HG02798 (cell line): ENCODE measurements at regions not wholly inside any gene's neighbourhood (a gene's known extent, or its start where the extent isn't known, plus 50 kb on each side); places are given as distances from the start of the nearest gene placed in this dataset.

Experiments
- ATAC-seq: cut with Tn5 transposase; IDR thresholded peaks from one replicate; pipeline ENCODE4 v1.9.1; 2021; ENCODE audit warnings: mild to moderate bottlenecking; ENCODE audit not compliant: unreplicated experiment, poor library complexity

DNA sequence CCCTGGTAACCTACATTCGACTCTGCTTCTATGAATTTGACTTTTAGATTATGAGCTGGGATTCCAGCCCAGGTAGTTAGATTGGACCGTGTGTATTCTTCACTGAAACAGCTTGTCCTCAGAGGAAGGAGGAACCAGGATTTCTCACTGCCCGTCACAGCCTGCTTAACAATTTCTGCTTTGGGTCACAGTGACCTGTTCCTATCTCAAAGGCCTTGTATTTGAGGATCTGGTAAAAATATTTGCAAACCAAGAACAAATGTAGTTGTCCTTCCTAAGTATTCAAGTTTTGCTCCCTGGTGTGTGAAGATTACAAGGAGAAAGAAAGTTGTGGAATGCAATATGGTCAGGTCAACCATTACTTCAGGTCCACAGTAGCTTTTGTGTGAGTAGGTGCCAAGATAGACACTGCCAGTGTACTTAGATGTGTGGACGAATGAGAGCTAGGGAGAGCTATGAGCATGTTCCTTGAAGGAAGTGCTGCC, 55.1 kb downstream of the KIF4B start:
- ATAC-seq = no peak

DNA sequence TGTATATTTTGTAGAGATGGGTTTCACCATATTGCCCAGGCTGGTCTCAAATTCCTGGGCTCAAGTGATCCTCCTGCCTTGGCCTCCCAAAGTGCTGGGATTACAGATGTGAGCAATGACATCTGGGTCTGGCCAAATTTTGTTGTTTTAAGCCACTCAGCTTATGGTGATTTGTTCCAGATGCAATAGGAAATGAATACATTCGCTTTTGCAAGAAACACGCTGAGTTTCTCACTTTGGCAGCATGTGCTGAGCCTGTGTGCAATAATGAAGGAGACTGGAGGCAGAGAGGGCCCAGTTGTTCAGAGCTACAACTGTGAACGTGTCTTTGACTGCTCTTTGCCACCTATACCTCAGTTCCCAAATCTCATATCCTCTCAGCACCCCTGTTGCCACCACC, 56.4 kb downstream of the KIF4B start:
- no peak for ATAC-seq

DNA sequence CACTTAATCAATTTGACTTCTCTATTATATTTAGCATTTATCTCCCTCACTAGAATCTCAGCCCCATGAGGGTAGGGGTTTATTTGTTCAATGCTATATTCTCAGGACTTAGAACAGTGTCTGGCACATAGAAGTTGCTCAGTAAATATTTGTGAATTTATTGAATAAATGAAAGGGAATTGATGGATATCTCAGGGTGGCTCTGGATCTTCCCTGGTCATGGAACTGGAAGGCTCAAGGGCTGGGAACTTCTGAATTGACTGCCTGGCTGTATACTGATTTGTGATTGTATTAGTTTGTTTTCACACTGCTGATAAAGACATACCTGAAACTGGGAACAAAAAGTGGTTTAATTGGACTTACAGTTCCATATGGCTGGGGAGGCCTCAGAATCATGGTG, 57.2 kb downstream of the KIF4B start:
- ATAC-seq = no peak

DNA sequence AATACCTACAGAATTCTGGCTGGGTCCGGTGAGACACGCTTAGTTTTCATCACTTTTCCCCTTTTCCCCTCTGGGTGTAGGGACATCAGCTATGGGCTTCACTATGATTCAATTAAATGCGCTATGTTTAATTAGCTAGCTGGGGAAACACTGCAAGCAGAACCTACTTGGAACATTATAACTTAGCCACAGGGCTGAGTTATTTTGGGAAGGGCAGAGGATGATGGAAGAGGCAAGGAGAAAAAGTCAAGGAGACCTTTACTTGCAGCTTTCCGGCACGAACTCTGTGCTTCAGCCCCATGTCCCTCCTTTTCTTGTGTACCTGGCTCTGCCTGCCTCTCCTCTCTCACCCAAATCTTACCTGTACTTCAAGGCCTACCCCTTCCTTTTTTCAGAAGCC, 62.8 kb downstream of the KIF4B start:
- ATAC-seq = no peak

DNA sequence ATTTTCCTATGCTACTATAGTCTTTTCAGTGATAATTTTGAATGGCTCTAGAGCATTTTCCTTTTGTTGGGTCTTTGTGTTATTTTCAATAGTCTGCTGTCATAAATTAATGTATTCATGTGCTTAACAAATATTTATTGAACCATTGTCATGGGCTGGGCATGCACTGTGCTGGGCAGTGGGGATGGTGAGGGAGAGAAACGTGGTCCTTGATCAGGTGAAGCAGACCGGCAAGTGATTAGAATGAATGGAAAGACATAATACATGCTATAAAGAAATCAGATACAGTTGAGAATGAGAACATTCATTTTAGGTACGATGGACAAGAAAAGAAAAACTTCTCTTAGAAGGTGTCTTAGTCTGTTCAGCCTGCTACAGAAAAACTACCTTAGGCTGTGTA, 66.1 kb downstream of the KIF4B start:
- ATAC-seq = no peak

DNA sequence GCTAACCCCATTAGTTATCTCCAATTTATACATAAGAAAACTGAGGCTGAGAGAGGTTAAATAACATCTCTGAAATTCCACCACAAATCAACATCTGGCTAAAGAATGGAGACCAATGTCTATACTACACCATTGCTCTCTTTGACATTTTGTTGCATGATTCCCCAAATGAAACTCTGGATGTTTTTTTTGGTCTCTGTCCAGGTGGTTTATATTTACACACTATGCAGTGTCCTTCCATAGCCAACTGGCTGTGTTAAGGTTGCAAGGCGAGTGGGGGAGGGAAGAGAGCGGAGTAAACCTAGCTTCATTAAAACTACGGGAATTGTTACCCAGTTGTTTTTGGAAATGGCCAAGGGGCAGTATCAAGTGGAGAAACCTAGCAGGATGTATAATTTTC, 67.2 kb downstream of the KIF4B start:
- no peak for ATAC-seq

DNA sequence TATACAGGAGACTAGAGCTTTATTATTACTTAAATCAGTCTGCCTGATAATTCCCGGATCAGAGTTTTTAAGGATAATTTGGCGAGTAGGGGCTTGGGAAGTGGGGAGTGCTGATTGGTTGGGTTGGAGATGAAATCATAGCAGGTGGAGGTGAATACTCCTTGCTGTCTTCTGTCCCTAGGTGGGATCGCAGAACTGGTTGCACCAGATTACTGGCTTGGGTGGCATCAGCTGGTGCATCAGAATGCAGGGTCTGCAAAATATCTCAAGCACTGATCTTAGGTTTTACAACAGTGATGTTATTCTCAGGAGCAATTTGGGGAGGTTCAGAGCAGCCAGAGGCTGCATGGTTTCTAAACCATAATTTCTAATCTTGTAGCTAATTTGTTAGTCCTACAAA, 68.1 kb downstream of the KIF4B start:
- no peak for ATAC-seq

DNA sequence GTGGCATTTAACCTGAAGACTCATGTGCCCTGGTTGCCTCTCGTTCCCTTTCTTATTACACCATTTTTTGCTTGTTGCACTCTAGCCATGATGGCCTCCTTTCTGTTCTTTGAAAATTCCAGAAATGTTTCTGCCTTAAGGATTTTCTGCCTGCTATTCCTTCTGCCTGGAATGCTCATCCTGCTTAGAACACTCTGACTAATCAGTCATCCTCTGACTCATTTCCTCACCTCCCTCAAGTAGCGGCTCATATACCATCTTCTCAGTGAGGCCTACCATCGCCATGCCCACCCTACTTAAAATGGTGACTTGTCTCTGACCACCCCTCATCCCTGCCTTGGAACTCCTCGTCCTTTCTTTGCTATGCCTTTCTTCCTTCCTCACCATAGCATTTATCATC, 68.8 kb downstream of the KIF4B start:
- no peak for ATAC-seq

DNA sequence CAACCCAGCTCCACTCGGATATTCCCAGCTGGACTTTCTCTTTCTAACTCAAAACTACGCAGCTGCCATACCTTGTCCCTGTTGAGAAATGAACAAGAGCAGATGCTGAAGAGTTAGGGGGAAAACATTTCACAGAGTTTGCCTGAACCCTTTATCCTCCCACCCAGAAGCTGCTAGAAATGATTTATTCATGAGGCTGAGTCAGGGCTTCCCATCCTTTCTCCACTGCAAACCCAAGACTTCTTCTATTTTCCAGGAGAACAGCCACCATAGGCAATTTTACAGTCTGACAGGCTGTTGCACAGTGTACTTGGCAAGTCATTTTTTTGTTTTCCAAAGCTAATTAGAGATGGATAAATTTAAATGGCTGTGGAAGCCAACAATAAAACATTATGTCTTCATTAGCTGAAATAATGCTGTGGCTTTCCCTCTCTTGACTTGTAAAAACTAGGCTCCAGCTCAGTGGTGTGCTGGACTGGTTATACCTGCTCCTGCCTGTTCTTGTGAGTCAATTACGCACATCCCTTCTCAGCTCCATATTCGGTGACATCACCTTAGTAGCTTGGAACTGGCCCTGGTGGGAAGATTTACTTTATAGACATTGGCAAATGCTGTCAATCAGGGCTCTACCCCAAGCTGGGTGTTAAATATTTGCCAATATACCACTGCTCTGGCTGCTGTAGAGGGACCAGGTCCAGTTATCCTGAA, 71.9 kb downstream of the KIF4B start:
- no peak for ATAC-seq

DNA sequence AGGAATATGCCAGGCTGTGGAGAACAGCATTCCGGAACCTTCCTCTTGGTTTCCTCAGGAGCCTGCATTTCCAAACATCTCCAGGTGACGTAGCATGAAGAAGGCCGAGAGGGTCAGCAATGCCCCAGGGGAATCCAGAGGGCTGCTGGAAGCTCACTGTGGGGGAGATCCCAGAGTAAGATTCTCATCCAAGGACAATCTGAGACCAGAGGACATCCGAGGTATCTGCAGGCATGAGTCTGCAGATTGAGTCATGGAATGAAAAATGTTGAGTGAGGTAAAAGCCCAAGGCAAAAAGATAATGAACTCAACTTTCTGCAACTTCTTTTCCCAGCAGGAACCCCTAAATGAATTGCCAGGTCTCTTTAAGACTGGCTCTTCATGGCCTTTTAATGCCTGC, 73.5 kb downstream of the KIF4B start:
- no peak for ATAC-seq

DNA sequence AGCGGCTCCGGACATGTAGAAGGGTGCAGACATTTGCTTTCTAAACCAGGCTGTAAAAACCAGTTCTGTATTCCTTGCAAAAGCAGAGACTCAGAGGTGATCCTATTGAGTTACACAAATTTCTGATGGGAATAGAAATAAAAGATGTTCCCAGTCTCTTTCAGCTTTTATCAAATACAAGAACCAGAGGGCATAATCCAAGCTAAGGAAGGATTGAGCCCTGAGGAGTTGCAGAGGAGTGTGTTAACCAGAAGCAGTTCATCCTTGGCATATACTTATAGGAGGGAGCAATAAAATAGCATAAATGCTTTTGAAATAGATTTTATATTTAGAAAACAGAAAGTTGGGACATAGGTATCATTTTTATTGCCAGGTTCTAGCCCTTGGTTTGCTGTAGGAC, 75.3 kb downstream of the KIF4B start:
- ATAC-seq = no peak

DNA sequence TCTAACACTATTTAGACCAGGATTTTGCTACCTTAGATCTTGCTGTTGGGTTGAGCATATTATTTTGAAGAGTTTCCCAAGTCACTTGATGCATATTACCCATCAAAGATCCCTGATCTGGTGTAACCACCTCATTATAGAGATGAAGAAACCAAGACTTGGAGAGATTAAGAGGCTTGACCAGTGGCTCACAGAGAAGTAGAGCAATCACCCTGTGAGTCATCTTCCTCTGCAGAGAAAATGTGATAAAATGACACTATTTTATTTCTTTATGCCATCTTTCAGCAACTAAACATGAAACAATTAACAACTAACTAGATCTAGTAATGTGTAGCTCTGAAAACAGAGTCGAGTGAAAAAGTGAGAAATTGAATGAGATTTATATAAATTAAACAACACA, 76.1 kb downstream of the KIF4B start:
- ATAC-seq = no peak

DNA sequence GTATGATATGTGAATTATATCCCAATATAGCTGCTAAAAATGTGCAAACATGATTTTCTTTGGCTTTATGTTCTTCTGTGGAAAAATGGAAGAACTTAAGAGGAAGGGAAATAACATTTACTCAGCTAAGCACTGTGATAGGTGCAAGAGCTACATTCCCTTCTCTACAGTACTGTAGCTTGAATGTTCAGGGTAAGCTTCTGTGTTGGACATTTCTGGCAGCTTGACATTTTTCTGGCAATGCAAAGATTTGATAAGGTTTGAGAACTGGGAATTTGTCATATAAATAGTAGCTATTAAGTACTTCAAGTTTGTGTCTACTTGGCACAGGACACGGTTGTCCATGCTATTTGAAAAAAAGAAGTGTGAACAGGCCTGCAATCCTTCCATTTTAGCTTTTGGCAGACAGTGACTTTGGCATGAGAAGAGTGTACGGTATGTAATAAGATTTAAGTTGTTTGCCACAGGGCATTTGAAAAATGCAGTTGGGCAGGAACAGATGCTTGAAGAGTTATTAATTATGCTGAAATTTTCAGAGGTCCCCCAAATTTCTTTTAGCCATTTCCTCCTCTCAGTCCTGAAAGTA, 77.6 kb downstream of the KIF4B start:
- no peak for ATAC-seq

DNA sequence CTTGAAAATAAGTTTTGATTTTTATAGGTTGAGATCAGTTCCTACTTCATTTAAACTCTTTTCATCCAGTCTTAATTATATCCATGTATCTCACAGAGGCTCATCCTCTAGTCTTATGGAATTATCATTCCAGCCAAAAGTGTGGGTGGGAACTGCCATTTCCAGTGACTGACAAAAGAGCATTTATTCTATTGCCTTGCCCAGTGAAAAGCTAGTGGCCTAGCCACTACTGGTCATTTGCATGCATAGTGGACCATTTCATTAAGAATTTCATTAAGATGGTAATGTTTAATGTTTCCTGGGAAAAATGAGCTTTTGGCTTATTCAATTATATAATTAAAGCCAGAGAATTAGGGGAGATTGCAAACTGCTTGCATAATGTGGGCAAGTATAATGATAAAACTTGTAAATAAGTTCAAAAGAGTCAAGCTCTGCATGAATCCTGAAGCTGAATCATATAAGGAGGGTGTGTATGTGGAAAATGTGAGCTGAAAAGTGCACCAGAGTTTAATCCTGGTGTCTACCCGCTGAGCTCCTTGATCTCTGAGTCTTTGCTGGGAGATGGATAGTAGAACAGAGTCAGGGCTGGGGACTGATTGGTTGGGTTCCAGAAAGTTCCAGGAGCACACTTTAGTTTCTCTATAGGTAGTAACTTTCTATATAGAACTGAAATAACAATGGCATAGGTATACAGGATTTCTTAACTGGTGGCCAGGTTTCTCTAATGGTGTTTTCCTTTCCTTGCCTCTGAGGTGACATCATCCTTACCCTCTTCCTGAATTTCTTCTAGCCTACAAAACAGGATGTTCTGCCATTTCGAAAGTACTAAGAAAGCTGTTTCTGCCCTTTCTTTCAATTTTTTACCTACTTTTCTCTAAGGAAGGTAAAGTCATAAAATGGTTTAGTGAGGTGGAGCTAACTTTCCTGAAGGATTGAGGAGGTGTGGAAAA, 78.5 kb downstream of the KIF4B start:
- ATAC-seq = no peak

DNA sequence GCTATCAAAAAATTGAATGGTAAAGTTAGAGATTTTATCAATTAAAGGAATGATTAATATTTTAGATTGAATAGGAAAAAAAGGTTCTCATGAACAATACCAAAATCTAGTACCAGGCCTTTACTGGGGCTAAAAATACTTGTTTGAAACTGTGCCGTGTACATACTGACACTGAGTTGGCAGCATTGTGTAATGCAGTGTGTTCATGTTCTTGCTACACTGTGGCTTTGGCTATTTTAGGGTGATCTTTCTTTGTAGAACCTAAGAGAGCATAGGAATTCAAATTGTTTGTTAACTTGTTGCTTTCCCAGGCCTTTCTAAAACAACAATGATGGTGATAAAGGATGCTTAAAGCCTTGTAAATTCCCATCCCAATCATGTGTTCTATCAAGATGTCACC, 80.9 kb downstream of the KIF4B start:
- no peak for ATAC-seq

DNA sequence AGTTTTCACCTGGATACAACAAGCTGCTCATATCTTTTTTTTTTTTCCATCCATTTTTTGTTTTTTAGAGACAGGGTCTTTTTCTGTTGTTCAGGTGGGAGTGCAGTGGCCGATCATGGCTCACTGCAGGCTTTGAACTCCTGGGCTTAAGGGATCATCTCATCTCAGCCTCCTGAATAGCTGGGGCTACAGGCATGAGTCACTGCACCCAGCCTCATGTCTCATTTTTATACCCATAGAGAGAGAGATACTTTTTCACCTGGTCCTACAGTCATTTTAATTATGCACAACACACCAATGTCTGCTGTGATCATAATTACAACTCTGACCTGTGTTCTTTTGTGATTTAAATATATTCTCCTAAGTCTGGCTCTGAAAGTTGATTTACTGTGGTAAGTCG, 84.4 kb downstream of the KIF4B start:
- no peak for ATAC-seq

DNA sequence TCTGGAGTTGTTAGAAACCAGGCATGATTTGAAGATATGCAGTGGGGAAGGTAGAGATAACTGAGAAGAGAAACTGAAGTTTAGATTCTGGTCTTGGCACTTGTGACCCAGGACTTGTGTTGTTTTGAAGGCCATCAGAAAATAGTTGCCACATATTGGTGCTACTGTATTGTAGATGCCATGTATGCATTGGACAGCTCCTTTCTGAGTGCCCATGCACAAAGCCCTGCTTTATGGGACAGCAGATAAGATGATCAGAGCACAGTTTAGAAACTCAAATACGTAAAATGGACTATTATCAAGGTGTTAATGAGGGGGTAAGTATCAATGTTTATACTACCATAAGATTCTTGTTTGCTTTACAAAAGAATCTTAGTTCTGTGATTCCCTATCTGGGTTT, 84.9 kb downstream of the KIF4B start:
- no peak for ATAC-seq

DNA sequence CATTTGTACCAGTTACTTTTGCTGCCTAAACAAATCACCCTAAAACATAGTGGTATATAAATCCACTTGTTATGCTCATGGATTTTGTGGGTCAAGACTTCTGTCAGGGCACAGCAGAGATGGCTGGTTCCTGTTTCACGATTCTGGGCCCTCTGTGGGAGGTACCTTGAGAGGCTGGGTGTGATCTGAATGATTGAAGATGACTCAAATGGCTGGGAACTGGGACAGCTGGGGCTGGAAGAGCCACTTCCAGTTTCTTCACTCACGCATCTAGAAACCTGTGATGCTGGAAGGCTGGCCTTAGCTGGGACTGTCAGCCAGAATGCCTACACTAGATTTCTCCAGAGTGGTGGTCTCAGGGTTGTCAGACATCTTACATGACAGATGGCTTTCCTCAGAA, 88.1 kb downstream of the KIF4B start:
- no peak for ATAC-seq

DNA sequence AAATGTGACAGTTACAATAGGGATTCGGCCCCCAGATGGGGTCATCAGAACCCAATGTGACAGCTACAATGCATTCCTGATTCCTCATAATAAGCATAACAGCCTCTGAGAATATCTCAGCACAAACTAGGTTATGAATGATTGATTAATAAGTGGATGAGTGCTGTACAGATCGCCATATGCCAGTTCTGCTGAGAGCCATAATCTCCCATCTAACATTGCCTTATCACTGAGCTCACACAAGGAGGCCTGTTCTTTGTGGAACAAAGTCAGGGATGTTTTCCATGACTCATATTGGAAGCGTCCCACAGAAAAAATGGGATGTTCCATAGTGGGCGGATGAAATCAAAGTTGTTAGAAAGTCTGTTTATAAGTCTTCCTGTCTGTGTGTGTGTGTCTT, 89.6 kb downstream of the KIF4B start:
- ATAC-seq = no peak

DNA sequence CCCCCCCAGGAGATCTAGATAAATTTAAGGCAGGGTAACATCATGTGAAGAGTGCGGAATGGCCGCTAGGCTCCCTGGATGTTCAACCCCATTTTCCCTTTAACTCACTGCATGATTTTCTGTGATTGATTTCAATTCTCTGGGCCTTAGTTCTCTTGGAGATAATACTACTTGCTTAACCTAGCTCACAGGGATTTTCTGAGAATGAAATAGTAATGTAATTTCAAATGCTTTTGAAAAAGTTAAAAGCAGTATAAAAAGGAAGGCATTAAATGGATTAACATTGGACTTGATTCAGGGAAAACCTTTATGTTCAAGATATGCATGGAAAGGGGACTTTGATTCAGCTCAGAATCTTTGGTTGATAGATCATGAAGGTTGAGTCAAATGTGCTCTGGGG, 90.9 kb downstream of the KIF4B start:
- no peak for ATAC-seq

DNA sequence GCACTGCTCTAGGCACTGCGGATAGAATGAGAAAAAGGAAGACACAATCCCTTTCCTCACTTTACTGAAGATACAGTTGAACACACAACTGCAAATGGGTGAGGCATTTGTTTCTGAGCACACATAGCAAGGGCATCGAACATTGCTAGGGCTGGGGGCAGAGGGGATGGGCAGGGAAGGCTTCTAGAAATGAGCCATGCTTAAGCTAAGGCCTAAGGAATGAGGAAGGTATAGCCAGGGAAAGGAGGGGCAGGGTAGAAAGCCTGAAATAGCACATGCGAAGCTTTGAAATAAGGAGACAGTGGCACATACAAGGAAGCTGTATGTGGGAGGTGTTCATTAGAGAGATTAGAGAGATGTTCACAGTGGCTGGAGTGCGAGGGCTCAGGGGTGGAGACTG, 92.7 kb downstream of the KIF4B start:
- ATAC-seq = no peak
